Inflammatory macrophage treated with lipopolysaccharide for 1 hour (primary cell): ENCODE measurements at regions not wholly inside any gene's neighbourhood (a gene's known extent, or its start where the extent isn't known, plus 50 kb on each side); places are given as distances from the start of the nearest gene placed in this dataset.
"Not testable (repeated sequence)": the region's sequence is repeated elsewhere in the genome, so short reads cannot be mapped to it uniquely, and the experiment has no call there.

Experiments
- DNase-seq, 2 donors: peaks; one replicate each; pipeline ENCODE4 v3.0.0-alpha.2; 2020 to 2022

GRCh38 chr4:149987330-149988086 lies 90.7 kb upstream of the DCLK2 start:
- DNase-seq, result no peak

GRCh38 chr4:149988087-149988410 lies 90.2 kb upstream of the DCLK2 start:
- no peak for DNase-seq

- DNase-seq, result no peak
Observed at GRCh38 chr4:149993030-149993429, 85.2 kb upstream of the DCLK2 start.

- DNase-seq, result no peak
Observed at GRCh38 chr4:149995134-149995756, 83.0 kb upstream of the DCLK2 start.

GRCh38 chr4:149997881-149998421 lies 80.3 kb upstream of the DCLK2 start:
- DNase-seq, result peak in 1 of 2 donors; percentile 21

GRCh38 chr4:149999485-150000074 lies 78.7 kb upstream of the DCLK2 start:
- peak; percentile 27 to 44 for DNase-seq

- DNase-seq, result no peak
Observed at GRCh38 chr4:150001815-150002214, 76.4 kb upstream of the DCLK2 start.

GRCh38 chr4:150002561-150002960 lies 75.7 kb upstream of the DCLK2 start:
- no peak for DNase-seq

- no peak for DNase-seq
Observed at GRCh38 chr4:150004481-150004880, 73.8 kb upstream of the DCLK2 start.

- no peak for DNase-seq
Observed at GRCh38 chr4:150005537-150005936, 72.7 kb upstream of the DCLK2 start.

GRCh38 chr4:150006197-150006596 lies 72.0 kb upstream of the DCLK2 start:
- no peak for DNase-seq

GRCh38 chr4:150007512-150007911 lies 70.7 kb upstream of the DCLK2 start:
- no peak for DNase-seq

- peak; percentile 43 to 61 for DNase-seq
Observed at GRCh38 chr4:150008546-150008945, 69.7 kb upstream of the DCLK2 start.

- no peak for DNase-seq
Observed at GRCh38 chr4:150009533-150009932, 68.7 kb upstream of the DCLK2 start.

GRCh38 chr4:150010525-150011126 lies 67.6 kb upstream of the DCLK2 start:
- peak; percentile 17 to 46 for DNase-seq

GRCh38 chr4:150012851-150013360 lies 65.3 kb upstream of the DCLK2 start:
- no peak for DNase-seq

- DNase-seq, result not testable (repeated sequence)
Observed at GRCh38 chr4:150015910-150016309, 62.3 kb upstream of the DCLK2 start.

- DNase-seq, result peak; percentile 32 to 37
Observed at GRCh38 chr4:150016621-150017020, 61.6 kb upstream of the DCLK2 start.

- no peak for DNase-seq
Observed at GRCh38 chr4:150018257-150018656, 60.0 kb upstream of the DCLK2 start.

- no peak for DNase-seq
Observed at GRCh38 chr4:150021483-150021882, 56.8 kb upstream of the DCLK2 start.

- DNase-seq, result no peak
Observed at GRCh38 chr4:150023489-150023888, 54.8 kb upstream of the DCLK2 start.

GRCh38 chr4:150026987-150027386 lies 51.3 kb upstream of the DCLK2 start:
- DNase-seq, result not testable (repeated sequence)
